NCI-H2196 treated with DMSO at 0.1 percent for 48 hours (cell line): ENCODE measurements at regions not wholly inside any gene's neighbourhood (a gene's known extent, or its start where the extent isn't known, plus 50 kb on each side); places are given as distances from the start of the nearest gene placed in this dataset.

ENCODE experiments used
- DNase-seq: peaks from one replicate; lab custom pipeline; 2025; ENCODE audit not compliant: unreplicated experiment; lab: John Stamatoyannopoulos, UW

GRCh38 chr4:96301715-96302114 lies 461.8 kb downstream of the PDHA2 start:
- DNase-seq, result no peak

- no peak for DNase-seq
Measured at GRCh38 chr4:96305030-96305429, 465.1 kb downstream of the PDHA2 start.

- DNase-seq, result no peak
Measured at GRCh38 chr4:96312046-96312685, 472.3 kb downstream of the PDHA2 start.

- no peak for DNase-seq
Measured at GRCh38 chr4:96315815-96316214, 475.9 kb downstream of the PDHA2 start.

- DNase-seq, result no peak
Measured at GRCh38 chr4:96316776-96317175, 476.9 kb downstream of the PDHA2 start.

DNA sequence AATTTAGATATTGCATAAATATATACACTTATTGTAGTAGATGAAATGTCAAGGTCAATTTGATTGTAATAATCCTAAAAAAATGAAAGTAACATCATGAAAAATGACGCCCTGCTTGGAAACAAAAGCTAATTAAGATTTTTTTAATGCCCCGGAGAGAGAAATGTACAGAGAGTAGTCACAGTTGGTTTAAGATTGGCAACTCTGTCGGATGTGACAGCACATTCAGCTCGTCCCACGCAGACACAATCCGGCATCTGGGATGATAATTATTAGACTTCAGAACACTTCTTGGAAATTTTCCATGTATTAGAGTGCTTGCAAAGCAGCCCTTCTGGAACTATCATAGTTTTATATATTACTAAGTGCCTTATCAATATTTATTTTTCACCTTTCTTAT lies 478.0 kb downstream of the PDHA2 start:
- no peak for DNase-seq

DNA sequence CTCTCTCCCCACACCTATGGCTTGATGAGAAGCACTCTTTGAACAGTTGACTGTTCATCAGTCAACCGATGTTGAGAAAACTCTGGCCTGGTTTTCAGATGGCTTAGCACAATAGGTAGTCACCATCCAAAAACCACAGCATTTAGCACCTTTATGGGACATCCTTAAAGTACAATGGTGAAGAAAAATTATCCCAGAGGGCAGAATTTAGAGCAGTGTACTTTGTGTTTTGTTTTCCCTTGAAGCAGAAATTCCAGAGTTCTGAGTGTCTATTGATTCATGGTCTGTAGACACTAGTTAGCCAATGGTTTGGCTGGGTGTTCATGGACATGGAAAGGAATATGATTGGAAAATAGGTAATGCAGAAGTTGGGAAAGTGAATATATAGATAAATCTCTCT lies 487.0 kb downstream of the PDHA2 start:
- DNase-seq, result no peak

DNA sequence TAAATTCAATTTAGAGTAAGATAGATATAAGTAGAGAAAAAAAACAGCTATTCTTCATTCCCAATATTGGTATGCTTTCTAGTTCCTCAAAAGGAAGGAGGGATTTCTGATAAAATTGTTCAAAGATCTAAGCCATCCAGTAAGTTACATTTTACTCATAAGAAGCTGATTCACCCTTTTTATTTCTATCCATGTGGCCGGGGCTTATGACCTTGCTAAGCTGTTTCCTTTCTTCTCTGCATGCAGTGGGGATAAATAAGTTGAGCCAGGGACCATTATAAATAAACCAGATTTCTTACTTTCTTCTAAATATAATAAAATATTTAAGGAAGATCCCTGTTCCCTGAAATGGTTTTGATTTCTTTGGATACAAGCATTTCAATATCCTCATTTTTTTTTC lies 502.3 kb downstream of the PDHA2 start:
- DNase-seq, result no peak

GRCh38 chr4:96342790-96343455 lies 503.0 kb downstream of the PDHA2 start:
- no peak for DNase-seq

DNA sequence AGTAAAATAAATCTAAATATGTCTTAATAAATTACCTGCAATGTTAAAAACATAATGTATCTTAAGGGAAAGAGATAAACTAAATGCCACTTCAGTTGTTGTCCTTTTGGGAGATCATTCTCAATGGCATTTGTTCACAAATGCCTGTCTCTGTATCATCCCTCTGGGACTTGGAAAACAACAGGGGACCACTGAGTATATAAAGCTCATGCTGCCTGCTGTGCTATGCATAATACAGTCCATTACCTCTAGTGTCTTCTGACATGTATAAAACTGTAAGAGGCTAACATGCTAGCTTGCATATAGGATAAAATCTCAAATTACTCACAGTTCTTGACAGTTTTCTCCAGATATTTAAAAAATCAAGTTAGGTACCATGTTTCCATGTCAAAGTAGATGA lies 503.9 kb downstream of the PDHA2 start:
- DNase-seq, result no peak

DNA sequence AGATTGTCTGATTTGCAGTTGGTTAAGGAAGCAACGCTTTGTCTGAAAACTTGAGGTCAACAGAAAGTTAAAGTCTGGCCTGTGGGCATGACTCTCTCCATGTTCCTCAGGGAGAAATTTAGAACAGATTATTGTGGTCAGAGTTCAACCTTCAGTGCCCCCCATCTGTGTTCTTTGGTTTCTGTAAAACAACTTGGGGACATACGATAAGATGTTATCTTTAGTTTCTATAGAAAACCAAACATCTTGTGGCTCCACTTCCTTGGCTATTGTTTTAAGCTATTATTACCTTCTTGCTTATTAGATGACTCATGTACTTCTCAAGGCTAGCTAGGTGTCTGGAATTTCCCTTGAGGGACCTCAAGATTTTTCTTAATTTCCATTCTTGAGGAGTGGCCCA lies 507.7 kb downstream of the PDHA2 start:
- no peak for DNase-seq

DNA sequence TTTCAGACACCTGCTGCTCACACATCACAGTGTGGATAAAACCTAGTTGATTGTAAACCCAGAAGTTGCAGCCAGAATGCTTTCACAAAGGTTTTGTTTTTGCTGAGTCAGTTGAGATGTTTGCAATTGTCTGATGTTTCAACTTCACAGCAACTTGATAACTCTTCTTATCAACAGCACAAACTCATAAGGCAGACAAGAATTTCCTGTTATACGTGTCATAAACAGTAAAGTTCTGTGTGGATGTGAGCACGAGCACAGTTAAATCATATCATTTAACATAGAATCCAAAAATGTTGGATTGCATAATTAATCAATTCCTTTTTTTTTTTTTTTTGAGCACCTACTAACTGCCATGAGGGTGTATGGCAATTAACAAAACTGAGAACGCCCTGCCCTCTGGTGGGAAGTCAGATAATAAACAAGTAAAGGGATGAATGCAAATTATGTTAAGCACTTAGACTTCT lies 512.2 kb downstream of the PDHA2 start:
- DNase-seq, result no peak

DNA sequence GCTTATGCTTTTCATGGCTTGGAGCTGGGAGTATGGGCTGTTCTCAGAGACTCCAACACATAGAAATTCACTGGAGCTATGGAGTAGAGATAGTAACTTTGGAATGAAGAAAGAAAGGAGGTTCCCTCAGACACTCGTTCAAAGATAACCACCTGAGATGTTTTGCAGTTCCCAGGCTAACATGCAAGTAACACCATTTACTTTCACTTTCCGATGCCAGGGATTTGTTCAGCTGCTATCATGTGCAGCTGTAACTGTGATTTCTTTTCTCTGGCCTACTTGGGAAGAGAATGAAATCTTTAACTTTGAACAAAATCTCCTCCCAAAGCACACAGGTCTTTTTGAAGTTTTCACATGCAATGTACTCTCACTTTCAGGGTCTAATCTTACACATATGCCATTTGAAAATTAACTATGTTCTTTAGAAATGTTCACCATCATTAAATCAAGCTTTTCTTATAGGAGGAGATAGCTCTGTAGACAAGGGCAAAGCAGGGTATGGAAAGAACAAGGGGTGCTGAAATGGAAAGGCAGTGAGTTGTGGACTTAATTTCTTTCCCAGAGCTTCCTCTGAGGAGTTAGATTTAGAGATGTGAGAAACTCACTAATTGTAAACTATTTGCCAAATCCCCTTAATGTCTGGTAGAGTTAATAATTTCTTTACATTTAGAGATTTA lies 514.3 kb downstream of the PDHA2 start:
- no peak for DNase-seq

- DNase-seq, result no peak
Measured at GRCh38 chr4:96355414-96355813, 515.5 kb downstream of the PDHA2 start.

DNA sequence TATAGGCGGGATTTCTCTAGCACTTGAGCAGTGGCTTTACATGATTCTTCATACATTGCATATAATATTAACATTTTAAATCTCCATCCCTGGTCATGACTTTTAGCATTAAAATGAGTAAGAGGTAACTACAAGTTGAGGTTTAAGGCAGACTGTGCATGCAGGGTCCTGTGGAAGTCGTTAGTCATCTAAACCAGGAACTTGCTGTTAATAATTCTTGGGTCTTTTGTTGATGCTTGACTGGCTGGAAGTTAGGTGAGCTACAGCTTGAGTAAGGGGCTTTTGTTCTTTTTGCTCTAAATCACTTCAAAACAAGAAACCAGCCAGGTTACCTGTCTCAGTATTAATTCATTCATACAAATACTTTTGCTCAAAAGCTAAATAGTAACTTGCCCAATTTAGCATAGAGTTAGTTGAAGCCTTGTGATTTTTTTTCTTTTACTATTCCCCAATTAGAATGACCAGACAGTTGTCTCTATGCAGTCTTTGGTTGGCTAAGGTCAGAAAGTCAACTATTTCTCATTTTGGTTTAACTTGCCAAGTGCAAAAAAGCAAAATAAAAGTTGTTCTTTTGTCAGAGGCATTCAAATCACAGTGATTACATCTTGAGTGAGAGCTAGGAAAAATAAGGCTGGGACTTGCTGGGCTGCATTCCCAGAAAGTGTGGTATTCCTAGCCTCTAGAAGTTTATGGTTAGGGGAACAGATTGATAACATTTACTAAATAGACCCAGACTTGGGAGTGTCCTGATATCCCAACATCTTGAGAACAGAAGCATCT lies 516.9 kb downstream of the PDHA2 start:
- no peak for DNase-seq

DNA sequence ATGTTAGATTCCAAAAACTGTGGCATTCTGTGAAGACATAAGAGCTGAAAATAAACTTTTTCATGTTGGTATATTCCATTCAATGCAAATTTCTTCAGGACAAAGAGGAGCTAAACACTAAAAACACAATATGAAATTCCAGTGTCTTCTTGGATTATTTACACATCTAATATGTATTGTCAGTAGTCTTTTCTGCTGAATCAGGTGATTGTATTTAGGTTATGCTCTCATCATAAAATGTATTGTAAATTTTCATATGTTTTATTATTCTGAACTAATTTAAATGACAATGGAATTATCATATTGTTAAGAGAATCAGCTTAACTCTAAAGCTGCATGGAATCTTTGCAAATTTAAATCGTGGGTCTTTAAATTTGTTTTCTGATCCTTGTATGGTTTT lies 526.7 kb downstream of the PDHA2 start:
- no peak for DNase-seq

DNA sequence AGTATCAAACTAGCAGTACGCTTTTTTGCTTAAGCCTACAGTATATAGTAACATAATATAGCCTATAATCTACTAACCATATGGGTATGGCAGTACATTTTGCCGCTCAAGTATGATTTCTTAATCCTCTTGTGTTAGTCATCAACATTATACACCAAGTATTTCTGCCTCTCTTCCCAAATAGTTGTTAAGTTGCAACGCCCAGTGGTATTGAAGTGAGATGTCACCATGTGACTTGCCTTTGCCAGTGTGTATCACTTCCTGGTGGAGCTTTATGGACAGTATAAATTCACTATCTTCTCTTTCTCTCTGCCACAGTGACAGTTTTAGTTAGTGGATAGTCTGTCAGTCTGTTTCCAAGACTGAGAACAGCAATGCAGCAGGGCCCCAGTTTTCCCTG lies 535.5 kb downstream of the PDHA2 start:
- DNase-seq, result no peak

- DNase-seq, result no peak
Measured at GRCh38 chr4:96379524-96379923, 539.6 kb downstream of the PDHA2 start.

- no peak for DNase-seq
Measured at GRCh38 chr4:96380106-96380505, 540.2 kb downstream of the PDHA2 start.

DNA sequence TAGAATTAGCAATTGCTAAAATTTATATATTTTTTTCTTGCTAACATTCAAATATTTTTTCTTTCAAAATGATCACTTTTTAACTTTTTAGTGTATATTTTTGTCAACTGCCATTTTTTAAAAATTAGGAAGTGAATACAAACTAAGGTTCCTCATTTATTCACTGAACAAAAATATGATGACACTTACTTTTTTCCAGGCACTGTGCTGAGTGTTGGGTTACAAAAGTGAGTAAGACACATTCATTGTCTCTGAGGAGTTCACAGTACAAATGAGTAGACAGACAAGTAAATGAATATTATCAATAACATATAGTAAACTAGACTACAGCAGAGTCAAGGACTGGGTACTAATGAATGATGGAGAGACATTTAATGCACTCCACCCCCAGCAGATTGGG lies 543.5 kb downstream of the PDHA2 start:
- no peak for DNase-seq

- no peak for DNase-seq
Measured at GRCh38 chr4:96389770-96390169, 549.9 kb downstream of the PDHA2 start.

- no peak for DNase-seq
Measured at GRCh38 chr4:96390404-96390803, 550.5 kb downstream of the PDHA2 start.
